Suprapubic skin (tissue), 4 donors: ENCODE measurements at regions not wholly inside any gene's neighbourhood (a gene's known extent, or its start where the extent isn't known, plus 50 kb on each side); places are given as distances from the start of the nearest gene placed in this dataset.

Source experiments
- DNase-seq, 2 donors: peaks; one replicate each; pipeline ENCODE4 v3.0.0-alpha.2; 2019; ENCODE audit warnings: low spot score in 2 of 2
- H3K27ac ChIP-seq: fragments of 200-600 bp; sonication (generic); one replicate; pipeline ENCODE4 v1.5.1; 2019
- H3K27me3 ChIP-seq: fragments of 200-600 bp; sonication (generic); one replicate; pipeline ENCODE4 v1.5.1; 2019
- H3K36me3 ChIP-seq: fragments of 200-600 bp; sonication (generic); one replicate; pipeline ENCODE4 v1.5.1; 2019
- H3K4me1 ChIP-seq: fragments of 200-600 bp; sonication (generic); one replicate; pipeline ENCODE4 v1.5.1; 2019
- H3K4me3 ChIP-seq: fragments of 200-600 bp; sonication (generic); one replicate; pipeline ENCODE4 v1.5.1; 2019; ENCODE audit warnings: mild to moderate bottlenecking
- H3K9me3 ChIP-seq: fragments of 200-600 bp; sonication (generic); one replicate; pipeline ENCODE4 v1.5.1; 2019
- CTCF ChIP-seq, 2 donors: fragments of 200-600 bp in 1 of 2; fragments of 450-650 bp in 1 of 2; sonication (generic) in 1 of 2; IDR thresholded peaks; one replicate each; pipeline ENCODE4 v1.5.1; 2016 to 2019; ENCODE audit warnings: antibody characterized with exemption in 2 of 2, mild to moderate bottlenecking in 1 of 2, moderate library complexity in 1 of 2
- EP300 ChIP-seq: sonication (generic); formaldehyde crosslinking; IDR thresholded peaks from one replicate; pipeline ENCODE4 v1.6.1; 2017; ENCODE audit warnings: antibody characterized with exemption
- POLR2A ChIP-seq, 2 donors: fragments of 450-650 bp; IDR thresholded peaks; one replicate each; pipeline ENCODE4 v1.6.1; 2017; ENCODE audit warnings: antibody characterized with exemption in 2 of 2, mild to moderate bottlenecking in 2 of 2, moderate library complexity in 2 of 2
- POLR2AphosphoS5 ChIP-seq, 3 donors: sonication (generic); formaldehyde crosslinking; IDR thresholded peaks; one replicate each; pipeline ENCODE4 v1.6.1; 2017; ENCODE audit warnings: antibody characterized with exemption in 3 of 3
- WGBS: methylation state at CpG from one replicate; pipeline ENCODE4 v1.1.5; 2018; 5-methylcytosine and 5-hydroxymethylcytosine counted together

- 96% methylated on average over 2 of the region's 4 CpGs for WGBS
- H3K4me1 ChIP-seq, result peaks cover 10% of the 10 kb centered on the region
- H3K36me3 ChIP-seq, result no peaks in the 10 kb centered on the region
- H3K27ac ChIP-seq, result no peak overlapping the region
- no peak overlapping the region for H3K4me3 ChIP-seq
- no peaks in the 10 kb centered on the region for H3K27me3 ChIP-seq
- DNase-seq, result no peak
- H3K9me3 ChIP-seq, result no peaks in the 10 kb centered on the region
- no peak for TF ChIP-seq POLR2A (IDR thresholded peaks at IDR 0.05)
- no peak for TF ChIP-seq CTCF (IDR thresholded peaks at IDR 0.05)
- TF ChIP-seq EP300, result no peak
- no peak for TF ChIP-seq POLR2AphosphoS5 (IDR thresholded peaks at IDR 0.05)
These were observed 59.4 kb upstream of the SORCS2 start for GRCh38 chr4:7132730-7133582.

GRCh38 chr4:7132249-7132648, 60.1 kb upstream of the SORCS2 start:
- no peak overlapping the region for H3K27ac ChIP-seq
- no peaks in the 10 kb centered on the region for H3K9me3 ChIP-seq
- TF ChIP-seq POLR2A (IDR thresholded peaks at IDR 0.05) (no peak), CTCF (IDR thresholded peaks at IDR 0.05) (no peak), EP300 (no peak), POLR2AphosphoS5 (IDR thresholded peaks at IDR 0.05) (no peak)

GRCh38 chr4:7131498-7132031, 60.8 kb upstream of the SORCS2 start:
- no peak for TF ChIP-seq CTCF (IDR thresholded peaks at IDR 0.05)
- TF ChIP-seq POLR2AphosphoS5 (IDR thresholded peaks at IDR 0.05), result no peak
- TF ChIP-seq POLR2A (IDR thresholded peaks at IDR 0.05), result no peak
- TF ChIP-seq EP300, result no peak
- Histone ChIP-seq H3K36me3 (no peaks in the 10 kb centered on the region), H3K27ac (no peak overlapping the region), H3K27me3 (no peaks in the 10 kb centered on the region), H3K9me3 (no peaks in the 10 kb centered on the region), H3K4me1 (peaks cover 10% of the 10 kb centered on the region), H3K4me3 (no peak overlapping the region)
- 60% methylated on average over 3 of the region's 3 CpGs for WGBS
- no peak for DNase-seq

More at GRCh38 chr4:7132249-7132648, 60.1 kb upstream of the SORCS2 start:
- 89% methylated on average over 11 of the region's 11 CpGs for WGBS
- no peak overlapping the region for H3K4me3 ChIP-seq
- no peak for DNase-seq
- H3K27me3 ChIP-seq, result no peaks in the 10 kb centered on the region
- H3K36me3 ChIP-seq, result no peaks in the 10 kb centered on the region
- H3K4me1 ChIP-seq, result peaks cover 10% of the 10 kb centered on the region

GRCh38 chr4:7130621-7131211, 61.6 kb upstream of the SORCS2 start:
- TF ChIP-seq POLR2AphosphoS5 (IDR thresholded peaks at IDR 0.05), result no peak
- no peak for TF ChIP-seq EP300
- TF ChIP-seq POLR2A (IDR thresholded peaks at IDR 0.05), result no peak
- TF ChIP-seq CTCF (IDR thresholded peaks at IDR 0.05), result no peak
- no peaks in the 10 kb centered on the region for H3K9me3 ChIP-seq
- WGBS, result 84% methylated on average over 5 of the region's 5 CpGs
- H3K4me1 ChIP-seq, result peaks cover 10% of the 10 kb centered on the region
- H3K27ac ChIP-seq, result no peak overlapping the region
- no peak overlapping the region for H3K4me3 ChIP-seq
- H3K36me3 ChIP-seq, result no peaks in the 10 kb centered on the region
- DNase-seq, result no peak
- H3K27me3 ChIP-seq, result no peaks in the 10 kb centered on the region
